Activated naive CD4-positive, alpha-beta T cell treated with anti-CD3 and anti-CD28 coated beads, Interleukin-2, amount 50 U/mL, for 72 hours (primary cell): ENCODE measurements at regions not wholly inside any gene's neighbourhood (a gene's known extent, or its start where the extent isn't known, plus 50 kb on each side); places are given as distances from the start of the nearest gene placed in this dataset.

Experiments used
- ATAC-seq, 2 donors: fragments of 150-1000 bp; cut with Tn5 transposase; 2 replicates each; pipeline ENCODE4 v1.10.0; 2021; ENCODE audit warnings: mild to moderate bottlenecking in 2 of 2, moderate library complexity in 2 of 2
- DNase-seq, 2 donors: peaks; one replicate each; pipeline ENCODE4 v3.0.0; 2021 to 2022; ENCODE audit warnings: low spot score in 2 of 2
- H3K27ac Mint-ChIP-seq, 2 donors: one replicate each; pipeline ENCODE4 v1.8.0; 2022; ENCODE audit warnings: mild to moderate bottlenecking in 2 of 2, mixed read lengths in 2 of 2
- H3K36me3 Mint-ChIP-seq, 2 donors: one replicate each; pipeline ENCODE4 v1.8.0; 2022; ENCODE audit warnings: mixed read lengths in 2 of 2
- H3K9me3 Mint-ChIP-seq, 2 donors: one replicate each; pipeline ENCODE4 v1.8.0; 2022; ENCODE audit warnings: mixed read lengths in 2 of 2

DNA sequence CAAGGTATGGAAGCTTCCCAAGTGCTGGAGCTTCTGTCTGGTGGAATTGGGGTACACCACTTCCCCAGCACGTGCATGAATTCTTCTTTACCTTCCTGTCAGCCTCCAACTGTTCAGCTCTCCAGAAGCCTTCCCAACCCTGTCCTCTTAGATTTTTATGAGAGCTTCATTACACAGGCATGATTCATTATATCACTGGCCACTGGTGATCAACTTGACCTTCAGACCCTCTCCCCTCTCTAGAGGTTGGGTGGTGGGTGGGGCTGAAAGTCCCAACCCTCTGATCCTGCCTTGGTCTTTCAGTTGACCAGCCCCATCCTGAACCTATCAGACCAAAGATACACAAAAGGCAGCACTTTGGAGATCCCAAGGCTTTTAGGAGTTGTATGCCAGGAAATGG, 795.7 kb upstream of the SOX9 start:
- Mint-ChIP-seq H3K9me3 (peaks cover 24 to 26% of the 10 kb centered on the region in 2 donors), H3K27ac (no peak overlapping the region), H3K36me3 (no peaks in the 10 kb centered on the region)
- ATAC-seq (no peak), DNase-seq (no peak)

DNA sequence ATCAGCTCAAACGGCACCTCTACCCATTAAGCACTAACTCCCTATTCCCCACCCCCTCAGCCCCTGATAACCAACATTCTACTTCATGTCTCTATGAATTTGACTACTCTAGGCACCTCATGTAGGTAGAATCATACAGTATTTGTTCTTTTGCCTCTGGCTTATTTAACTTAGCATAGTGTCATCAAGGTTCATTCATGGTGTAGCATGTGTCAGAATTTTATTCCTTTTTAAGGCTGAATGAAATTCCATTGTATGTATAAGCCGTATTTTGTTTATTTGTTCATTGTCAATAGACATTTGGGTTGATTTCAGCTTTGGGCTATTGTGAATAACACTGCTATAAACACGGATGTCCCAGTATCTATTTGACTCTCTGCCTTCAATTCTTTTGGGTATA, 794.9 kb upstream of the SOX9 start:
- Mint-ChIP-seq H3K27ac (no peak overlapping the region), H3K36me3 (no peaks in the 10 kb centered on the region), H3K9me3 (peaks cover 17 to 22% of the 10 kb centered on the region in 2 donors)
- DNase-seq (no peak), ATAC-seq (no peak)

- DNase-seq (no peak), ATAC-seq (no peak)
- H3K27ac Mint-ChIP-seq = no peak overlapping the region
- H3K36me3 Mint-ChIP-seq = no peaks in the 10 kb centered on the region
- peaks cover 12 to 17% of the 10 kb centered on the region in 2 donors for H3K9me3 Mint-ChIP-seq
Measured at GRCh38 chr17:71327376-71328059, 793.3 kb upstream of the SOX9 start.

DNA sequence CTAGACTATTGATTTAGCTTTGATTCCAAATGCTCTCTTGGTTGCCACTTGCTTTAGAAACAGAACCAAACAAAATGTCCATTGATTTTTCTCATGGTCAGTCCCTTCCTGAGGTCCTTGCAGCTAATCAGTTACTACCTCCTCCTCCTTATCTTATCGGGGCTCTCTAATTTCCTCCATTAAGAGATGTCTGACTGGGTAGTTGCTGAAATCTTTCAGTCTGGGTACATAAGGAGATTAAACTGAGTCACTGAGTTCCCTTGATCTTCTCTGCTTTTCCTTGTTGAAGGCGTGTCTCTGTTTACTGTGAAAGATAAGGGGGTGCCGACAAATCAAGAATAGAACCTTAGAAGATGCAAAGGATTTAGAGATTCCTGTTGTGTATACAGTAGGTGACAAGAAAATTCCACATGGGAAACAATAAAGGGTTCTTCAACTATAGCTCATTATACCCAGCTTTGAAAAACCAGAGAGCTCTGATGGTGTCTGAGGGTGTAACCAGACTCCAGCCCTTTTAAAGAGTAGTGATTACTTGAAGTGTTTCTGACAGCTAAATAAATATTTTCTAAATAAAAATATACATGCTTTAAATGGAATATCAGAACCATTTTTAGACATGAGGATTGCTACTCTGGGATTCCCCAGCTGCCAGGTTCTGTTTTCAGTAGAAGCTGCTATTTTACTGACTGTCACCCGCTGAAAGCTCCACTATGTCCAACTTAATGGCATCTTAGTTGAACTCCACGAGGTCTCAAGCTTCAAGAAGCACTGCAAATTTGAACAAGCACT, 791.3 kb upstream of the SOX9 start:
- Mint-ChIP-seq H3K27ac (no peak overlapping the region), H3K9me3 (peaks cover 4 to 14% of the 10 kb centered on the region in 2 donors), H3K36me3 (no peaks in the 10 kb centered on the region)
- DNase-seq (no peak), ATAC-seq (no peak)

GRCh38 chr17:71330099-71330375, 790.8 kb upstream of the SOX9 start:
- ATAC-seq = no peak
- DNase-seq = no peak
- Mint-ChIP-seq H3K27ac (no peak overlapping the region), H3K36me3 (no peaks in the 10 kb centered on the region), H3K9me3 (peaks cover 4 to 14% of the 10 kb centered on the region in 2 donors)

DNA sequence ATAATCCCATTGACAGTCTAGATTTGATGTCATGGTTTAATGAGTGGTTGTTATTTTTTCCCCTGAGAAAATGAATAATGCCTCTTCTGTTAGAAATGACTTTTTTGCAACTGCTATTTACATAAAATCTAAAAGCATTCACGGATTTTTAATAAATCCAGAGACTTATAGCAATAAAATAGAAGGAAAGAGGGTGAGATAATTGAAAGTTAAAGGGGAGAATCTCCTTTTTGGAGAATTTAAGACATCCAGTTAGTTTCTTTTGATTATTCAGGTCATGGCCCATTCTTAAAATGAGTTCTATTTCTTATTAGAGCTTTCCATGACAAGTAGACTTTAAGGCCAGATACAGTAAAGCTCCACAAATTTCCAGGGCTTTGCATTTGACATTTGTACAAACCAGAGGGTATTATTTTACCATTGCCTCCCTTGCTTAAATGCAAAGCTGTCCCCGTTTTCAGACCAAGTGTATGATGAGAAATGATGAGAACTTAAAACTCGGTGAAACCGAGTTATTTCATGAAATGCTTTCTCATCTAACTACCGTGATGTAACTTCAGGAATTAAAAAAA, 789.0 kb upstream of the SOX9 start:
- no peak for DNase-seq
- H3K9me3 Mint-ChIP-seq = peaks cover 4 to 8% of the 10 kb centered on the region in 2 donors
- H3K36me3 Mint-ChIP-seq = no peaks in the 10 kb centered on the region
- no peak overlapping the region for H3K27ac Mint-ChIP-seq
- ATAC-seq = no peak

- Mint-ChIP-seq H3K9me3 (peaks cover 3 to 10% of the 10 kb centered on the region in 2 donors), H3K27ac (no peak overlapping the region), H3K36me3 (no peaks in the 10 kb centered on the region)
- DNase-seq (no peak), ATAC-seq (no peak)
Measured at GRCh38 chr17:71334048-71334751, 786.6 kb upstream of the SOX9 start.

GRCh38 chr17:71335212-71335611, 785.6 kb upstream of the SOX9 start:
- ATAC-seq (no peak), DNase-seq (no peak)
- Mint-ChIP-seq H3K9me3 (peaks cover 3 to 7% of the 10 kb centered on the region in 2 donors), H3K36me3 (no peaks in the 10 kb centered on the region), H3K27ac (no peak overlapping the region)

DNA sequence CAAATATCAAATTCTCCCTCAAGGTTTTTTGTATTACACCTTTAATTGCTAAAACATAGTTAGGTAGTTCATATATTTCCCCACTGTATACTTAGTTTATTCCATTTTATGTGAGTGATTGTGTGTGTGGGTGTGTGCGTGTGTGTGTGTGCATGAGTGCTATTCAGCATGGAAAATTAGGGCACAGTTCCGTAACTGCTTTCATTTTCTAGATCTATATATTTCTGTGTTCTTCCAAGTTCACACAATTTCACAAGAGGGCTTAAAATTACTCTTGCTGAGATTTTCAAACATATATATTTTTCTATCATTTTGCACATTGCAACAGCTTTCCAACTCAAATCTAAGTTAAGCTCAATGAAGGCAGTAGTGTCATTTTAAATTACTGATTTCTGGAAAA, 782.9 kb upstream of the SOX9 start:
- ATAC-seq (no peak), DNase-seq (no peak)
- no peak overlapping the region for H3K27ac Mint-ChIP-seq
- peaks cover 0 to 15% of the 10 kb centered on the region in 2 donors for H3K9me3 Mint-ChIP-seq
- H3K36me3 Mint-ChIP-seq = no peaks in the 10 kb centered on the region

- DNase-seq (no peak), ATAC-seq (no peak)
- no peak overlapping the region for H3K27ac Mint-ChIP-seq
- peaks cover 0 to 17% of the 10 kb centered on the region in 2 donors for H3K9me3 Mint-ChIP-seq
- H3K36me3 Mint-ChIP-seq = no peaks in the 10 kb centered on the region
Measured at GRCh38 chr17:71338396-71338795, 782.4 kb upstream of the SOX9 start.

DNA sequence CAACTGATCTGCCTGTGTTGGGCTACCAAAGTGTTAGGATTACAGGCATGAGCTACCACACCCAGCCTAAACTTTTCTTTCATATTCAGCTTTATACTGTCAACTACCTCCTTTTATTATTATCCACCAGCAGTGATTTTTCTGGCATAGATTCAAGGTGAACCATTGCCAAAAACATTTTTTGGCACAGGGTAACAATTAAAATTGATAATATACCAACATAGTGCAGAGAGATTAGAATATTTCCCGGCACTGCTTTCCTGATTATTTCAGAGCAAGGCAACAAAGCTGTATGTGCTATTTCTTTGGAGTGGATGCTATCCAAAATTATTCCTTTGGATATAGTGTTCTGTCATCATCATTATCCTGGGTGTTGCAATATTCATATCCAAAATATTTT, 781.6 kb upstream of the SOX9 start:
- Mint-ChIP-seq H3K36me3 (no peaks in the 10 kb centered on the region), H3K9me3 (peaks cover under 1 to 17% of the 10 kb centered on the region in 2 donors), H3K27ac (no peak overlapping the region)
- DNase-seq (no peak), ATAC-seq (no peak)

DNA sequence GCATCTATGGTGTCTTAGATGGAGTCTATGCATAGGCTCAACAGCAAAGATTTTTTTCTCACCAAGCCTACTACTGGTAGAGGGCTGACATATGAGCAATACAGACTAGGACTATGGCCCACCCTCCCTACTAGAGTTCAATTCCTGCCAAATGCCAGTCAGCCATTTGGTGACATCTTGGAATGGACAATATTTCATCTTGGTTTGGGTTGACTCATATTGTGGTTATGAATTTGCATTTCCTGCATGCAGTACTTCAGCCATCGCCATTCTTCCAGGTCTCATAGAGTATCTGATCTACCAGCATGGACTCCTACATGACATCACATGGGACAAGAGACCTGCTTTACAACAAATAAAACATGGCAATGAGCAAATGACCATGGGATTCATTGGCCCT, 778.1 kb upstream of the SOX9 start:
- H3K27ac Mint-ChIP-seq = no peak overlapping the region
- H3K9me3 Mint-ChIP-seq = peaks cover 13 to 25% of the 10 kb centered on the region in 2 donors
- DNase-seq (no peak), ATAC-seq (no peak)
- no peaks in the 10 kb centered on the region for H3K36me3 Mint-ChIP-seq

- no peak for ATAC-seq
- no peak for DNase-seq
- H3K36me3 Mint-ChIP-seq = no peaks in the 10 kb centered on the region
- peaks cover 12 to 14% of the 10 kb centered on the region in 2 donors for H3K9me3 Mint-ChIP-seq
- no peak overlapping the region for H3K27ac Mint-ChIP-seq
Measured at GRCh38 chr17:71349908-71350600, 770.8 kb upstream of the SOX9 start.

DNA sequence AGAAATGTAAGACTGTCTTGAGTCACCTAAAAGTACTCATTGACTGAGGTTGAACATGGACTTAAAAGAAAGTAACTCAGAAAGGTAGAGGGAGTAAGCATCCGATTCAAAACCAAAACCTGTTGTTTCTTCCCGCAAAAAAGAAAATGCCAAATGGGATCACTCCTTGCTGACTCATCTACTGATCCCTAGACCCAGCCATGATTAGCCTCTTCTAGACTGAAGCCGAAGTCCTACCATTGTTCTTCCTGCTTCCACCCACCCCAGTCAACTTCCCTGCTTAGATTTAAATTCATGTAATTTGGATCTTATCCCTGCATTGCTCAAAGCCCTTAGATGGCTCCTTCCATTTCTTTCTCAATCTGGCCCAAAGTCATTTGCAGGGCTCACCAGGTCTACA, 760.5 kb upstream of the SOX9 start:
- H3K27ac Mint-ChIP-seq = no peak overlapping the region
- no peak for DNase-seq
- ATAC-seq = no peak
- H3K36me3 Mint-ChIP-seq = peaks cover 9 to 17% of the 10 kb centered on the region in 2 donors
- H3K9me3 Mint-ChIP-seq = peaks cover 15 to 26% of the 10 kb centered on the region in 2 donors

DNA sequence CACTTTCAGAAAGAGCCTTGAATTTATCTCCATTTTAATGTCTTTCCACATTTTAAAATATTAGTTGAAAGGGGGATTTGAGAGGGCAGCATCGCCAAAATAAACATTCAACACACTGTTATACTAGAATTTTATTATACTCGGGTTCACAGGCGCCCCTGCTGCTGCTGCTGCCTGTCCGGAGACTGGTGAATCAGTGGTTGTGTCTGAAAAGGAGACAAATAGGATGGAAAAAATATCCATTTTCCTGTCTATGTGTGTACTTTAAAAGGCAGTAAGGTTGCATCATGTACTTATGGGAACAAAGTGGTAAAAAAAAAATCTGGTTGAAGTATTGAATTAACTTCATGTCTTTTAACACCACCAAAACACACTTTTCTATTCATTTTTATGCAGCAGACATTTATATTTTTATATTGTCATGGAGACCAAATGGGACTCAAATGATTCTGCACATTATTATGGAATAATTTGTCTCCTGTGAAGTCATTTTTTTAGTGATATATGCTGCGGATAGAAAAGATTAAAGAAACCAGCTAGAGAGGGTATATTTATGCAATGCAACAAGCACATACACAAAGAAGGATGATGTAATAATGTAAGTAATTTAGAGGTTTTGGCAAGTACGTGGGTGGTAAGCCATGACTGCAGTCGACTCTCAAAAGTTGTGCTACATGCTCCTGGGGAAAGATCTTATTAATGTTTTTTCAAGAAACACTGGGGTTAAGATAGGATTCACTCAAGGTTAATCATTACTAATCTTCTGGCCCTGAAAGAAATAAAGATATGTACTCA, 759.0 kb upstream of the SOX9 start:
- Mint-ChIP-seq H3K9me3 (peaks cover 15 to 26% of the 10 kb centered on the region in 2 donors), H3K36me3 (peaks cover 9 to 23% of the 10 kb centered on the region in 2 donors)

GRCh38 chr17:71363661-71364060, 757.2 kb upstream of the SOX9 start:
- ATAC-seq (no peak), DNase-seq (no peak)
- H3K36me3 Mint-ChIP-seq = peaks cover 0 to 29% of the 10 kb centered on the region in 2 donors
- H3K27ac Mint-ChIP-seq = no peak overlapping the region
- peaks cover 13 to 18% of the 10 kb centered on the region in 2 donors for H3K9me3 Mint-ChIP-seq

More for the DNA sequence above, 759.0 kb upstream of the SOX9 start:
- DNase-seq = no peak
- ATAC-seq = no peak
- no peak overlapping the region for H3K27ac Mint-ChIP-seq
